Effector memory CD4-positive, alpha-beta T cell (primary cell): ENCODE measurements at regions not wholly inside any gene's neighbourhood (a gene's known extent, or its start where the extent isn't known, plus 50 kb on each side); places are given as distances from the start of the nearest gene placed in this dataset.

ENCODE experiments used
- DNase-seq, 3 donors: peaks; one replicate each; pipeline ENCODE4 v3.0.0-alpha.2; 2020
- H3K27ac ChIP-seq: 2 replicates; pipeline ENCODE4 v1.7.0; 2013; ENCODE audit warnings: mild to moderate bottlenecking, low read length, moderate library complexity; ENCODE audit not compliant: insufficient read depth, poor library complexity, severe bottlenecking
- H3K27me3 ChIP-seq: replicated peaks from 2 replicates; pipeline ENCODE4 v1.7.0; 2013; ENCODE audit warnings: mild to moderate bottlenecking, low read length; ENCODE audit not compliant: insufficient read depth, control insufficient read depth, poor library complexity, severe bottlenecking
- H3K36me3 ChIP-seq: 2 replicates; pipeline ENCODE4 v1.7.0; 2013; ENCODE audit warnings: mild to moderate bottlenecking, low read length, moderate library complexity; ENCODE audit not compliant: control insufficient read depth, insufficient read depth
- H3K4me1 ChIP-seq: 2 replicates; pipeline ENCODE4 v1.7.0; 2013; ENCODE audit warnings: low read length, mild to moderate bottlenecking; ENCODE audit not compliant: control insufficient read depth, insufficient read depth, poor library complexity, severe bottlenecking
- H3K4me3 ChIP-seq: 2 replicates; pipeline ENCODE4 v1.7.0; 2013; ENCODE audit warnings: low read length, low read depth, mild to moderate bottlenecking; ENCODE audit not compliant: insufficient read depth, poor library complexity, severe bottlenecking
- H3K9me3 ChIP-seq: 2 replicates; pipeline ENCODE4 v1.7.0; 2013; ENCODE audit warnings: mild to moderate bottlenecking, low read length, moderate library complexity; ENCODE audit not compliant: control insufficient read depth

- DNase-seq, result no peak
- no peaks in the 10 kb centered on the region for H3K27me3 ChIP-seq
- no peak overlapping the region for H3K27ac ChIP-seq
- no peaks in the 10 kb centered on the region for H3K4me1 ChIP-seq
- H3K36me3 ChIP-seq, result no peaks in the 10 kb centered on the region
- H3K9me3 ChIP-seq, result no peaks in the 10 kb centered on the region
- no peak overlapping the region for H3K4me3 ChIP-seq
These were observed 771.6 kb upstream of the CXADR start for GRCh38 chr21:16741141-16741665.

GRCh38 chr21:16742131-16742641, 770.7 kb upstream of the CXADR start:
- no peak for DNase-seq
- Histone ChIP-seq H3K9me3 (no peaks in the 10 kb centered on the region), H3K36me3 (no peaks in the 10 kb centered on the region), H3K27me3 (no peaks in the 10 kb centered on the region), H3K4me3 (no peak overlapping the region), H3K4me1 (no peaks in the 10 kb centered on the region), H3K27ac (no peak overlapping the region)

- H3K4me3 ChIP-seq, result no peak overlapping the region
- H3K27ac ChIP-seq, result no peak overlapping the region
- no peaks in the 10 kb centered on the region for H3K4me1 ChIP-seq
- H3K27me3 ChIP-seq, result no peaks in the 10 kb centered on the region
- H3K36me3 ChIP-seq, result no peaks in the 10 kb centered on the region
- DNase-seq, result no peak
- no peaks in the 10 kb centered on the region for H3K9me3 ChIP-seq
These were observed 770.1 kb upstream of the CXADR start for GRCh38 chr21:16742741-16743140.

- no peak for DNase-seq
- Histone ChIP-seq H3K27ac (no peak overlapping the region), H3K4me3 (no peak overlapping the region), H3K27me3 (no peaks in the 10 kb centered on the region), H3K4me1 (no peaks in the 10 kb centered on the region), H3K36me3 (no peaks in the 10 kb centered on the region), H3K9me3 (no peaks in the 10 kb centered on the region)
These were observed 769.5 kb upstream of the CXADR start for GRCh38 chr21:16743317-16743716.

GRCh38 chr21:16750926-16751325, 761.9 kb upstream of the CXADR start:
- Histone ChIP-seq H3K9me3 (no peaks in the 10 kb centered on the region), H3K27me3 (no peaks in the 10 kb centered on the region), H3K36me3 (no peaks in the 10 kb centered on the region), H3K4me3 (no peak overlapping the region), H3K27ac (no peak overlapping the region), H3K4me1 (no peaks in the 10 kb centered on the region)
- DNase-seq, result no peak

- no peak overlapping the region for H3K4me3 ChIP-seq
- DNase-seq, result no peak
- no peaks in the 10 kb centered on the region for H3K9me3 ChIP-seq
- H3K27ac ChIP-seq, result no peak overlapping the region
- no peaks in the 10 kb centered on the region for H3K36me3 ChIP-seq
- no peaks in the 10 kb centered on the region for H3K27me3 ChIP-seq
- H3K4me1 ChIP-seq, result no peaks in the 10 kb centered on the region
These were observed 761.0 kb upstream of the CXADR start for GRCh38 chr21:16751695-16752474.

- H3K4me3 ChIP-seq, result no peak overlapping the region
- DNase-seq, result no peak
- H3K27ac ChIP-seq, result no peak overlapping the region
- H3K27me3 ChIP-seq, result no peaks in the 10 kb centered on the region
- H3K36me3 ChIP-seq, result no peaks in the 10 kb centered on the region
- no peaks in the 10 kb centered on the region for H3K9me3 ChIP-seq
- no peaks in the 10 kb centered on the region for H3K4me1 ChIP-seq
These were observed 760.4 kb upstream of the CXADR start for GRCh38 chr21:16752475-16752857.

- Histone ChIP-seq H3K27me3 (no peaks in the 10 kb centered on the region), H3K4me3 (no peak overlapping the region), H3K4me1 (no peaks in the 10 kb centered on the region), H3K9me3 (no peaks in the 10 kb centered on the region), H3K27ac (no peak overlapping the region), H3K36me3 (no peaks in the 10 kb centered on the region)
- DNase-seq, result no peak
These were observed 757.8 kb upstream of the CXADR start for GRCh38 chr21:16755061-16755460.

GRCh38 chr21:16767201-16767600, 745.6 kb upstream of the CXADR start:
- H3K4me1 ChIP-seq, result no peaks in the 10 kb centered on the region

GRCh38 chr21:16768096-16768495, 744.7 kb upstream of the CXADR start:
- Histone ChIP-seq H3K9me3 (no peaks in the 10 kb centered on the region), H3K4me1 (no peaks in the 10 kb centered on the region), H3K27me3 (no peaks in the 10 kb centered on the region), H3K36me3 (no peaks in the 10 kb centered on the region), H3K27ac (no peak overlapping the region), H3K4me3 (no peak overlapping the region)
- no peak for DNase-seq

More at GRCh38 chr21:16767201-16767600, 745.6 kb upstream of the CXADR start:
- no peak for DNase-seq
- Histone ChIP-seq H3K36me3 (no peaks in the 10 kb centered on the region), H3K9me3 (no peaks in the 10 kb centered on the region), H3K27me3 (no peaks in the 10 kb centered on the region), H3K27ac (no peak overlapping the region), H3K4me3 (no peak overlapping the region)
